UCSD-AML1 (cell line): ENCODE measurements at regions not wholly inside any gene's neighbourhood (a gene's known extent, or its start where the extent isn't known, plus 50 kb on each side); places are given as distances from the start of the nearest gene placed in this dataset.

Experiments used
- DNase-seq: peaks from one replicate; lab custom pipeline; 2025; ENCODE audit not compliant: unreplicated experiment; lab: John Stamatoyannopoulos, UW

DNA sequence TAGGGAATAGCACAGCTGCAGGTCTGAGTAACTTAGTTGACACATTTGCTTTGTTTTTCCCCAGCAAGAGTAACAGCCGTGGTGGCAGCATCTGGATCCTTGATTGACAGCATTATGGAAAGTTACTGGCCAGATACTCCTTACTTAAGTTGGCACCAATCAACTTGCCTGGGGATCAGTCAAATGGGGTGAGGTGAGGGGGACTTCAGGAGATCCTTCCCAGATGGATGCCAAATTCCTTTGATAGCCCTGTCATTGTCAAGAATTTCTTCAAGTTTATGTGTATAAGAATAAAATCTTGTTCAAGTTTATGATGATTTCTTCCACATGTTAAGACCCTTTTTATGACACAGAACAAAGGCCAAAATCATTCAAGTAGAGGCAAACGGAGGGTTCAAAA is 618.4 kb downstream of the SLC6A15 start:
- no peak for DNase-seq

DNA sequence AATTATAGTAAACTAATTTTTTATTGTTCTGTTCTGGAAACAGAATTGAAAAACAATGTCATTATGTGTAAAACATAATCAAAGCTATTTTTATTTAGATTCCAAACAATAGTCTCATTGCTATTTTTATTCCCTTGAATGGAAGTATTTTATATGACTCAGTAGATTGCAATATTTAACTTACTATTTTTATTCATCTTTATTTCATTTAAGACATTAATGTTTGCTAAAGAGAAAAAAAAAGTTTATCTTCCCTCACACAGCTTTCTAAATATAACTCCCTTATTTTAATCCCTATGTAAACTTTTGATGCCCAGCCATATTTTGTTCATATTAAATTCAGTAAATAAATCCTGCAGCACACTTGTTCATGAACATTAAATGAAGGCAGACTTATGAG is 622.4 kb downstream of the SLC6A15 start:
- no peak for DNase-seq

DNA sequence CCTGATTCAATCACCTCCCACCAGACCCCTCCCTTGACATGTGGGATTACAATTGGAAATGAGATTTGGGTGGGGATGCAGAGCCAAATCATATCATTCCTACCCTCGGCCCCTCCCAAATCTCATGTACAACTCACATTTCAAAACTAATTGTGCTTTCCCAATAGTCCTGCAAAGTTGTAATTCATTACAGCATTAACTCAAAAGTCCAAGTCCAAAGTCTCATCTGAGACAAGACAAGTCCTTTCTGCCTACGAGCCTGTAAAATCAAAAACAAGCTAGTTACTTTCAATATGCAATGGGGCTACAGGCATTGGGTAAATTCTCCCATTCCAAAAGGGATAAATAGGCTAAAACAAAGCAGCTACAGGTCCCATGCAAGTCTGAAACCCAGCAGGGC is 634.6 kb downstream of the SLC6A15 start:
- DNase-seq: no peak

DNA sequence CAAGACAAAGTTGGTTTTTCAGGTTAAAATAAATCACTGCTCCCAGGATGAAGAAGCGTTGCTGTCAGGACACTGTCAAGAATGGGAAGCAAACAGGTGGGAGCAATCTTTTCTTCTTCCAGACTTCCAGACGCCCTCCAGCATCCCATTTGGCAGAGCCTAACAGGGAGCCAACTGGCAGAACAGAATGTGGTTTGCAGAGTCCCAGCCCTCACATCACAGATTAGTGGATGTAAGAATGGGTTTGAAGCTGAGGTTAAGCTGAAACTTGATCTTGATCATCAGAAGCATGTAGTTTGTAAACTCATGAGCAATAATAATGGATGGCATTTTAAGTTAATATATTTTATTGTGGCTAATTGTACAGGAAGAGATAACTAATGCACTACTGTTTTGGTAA is 636.4 kb downstream of the SLC6A15 start:
- DNase-seq: no peak

GRCh38 chr12:84272324-84272723 is 640.3 kb downstream of the SLC6A15 start:
- DNase-seq: no peak

DNA sequence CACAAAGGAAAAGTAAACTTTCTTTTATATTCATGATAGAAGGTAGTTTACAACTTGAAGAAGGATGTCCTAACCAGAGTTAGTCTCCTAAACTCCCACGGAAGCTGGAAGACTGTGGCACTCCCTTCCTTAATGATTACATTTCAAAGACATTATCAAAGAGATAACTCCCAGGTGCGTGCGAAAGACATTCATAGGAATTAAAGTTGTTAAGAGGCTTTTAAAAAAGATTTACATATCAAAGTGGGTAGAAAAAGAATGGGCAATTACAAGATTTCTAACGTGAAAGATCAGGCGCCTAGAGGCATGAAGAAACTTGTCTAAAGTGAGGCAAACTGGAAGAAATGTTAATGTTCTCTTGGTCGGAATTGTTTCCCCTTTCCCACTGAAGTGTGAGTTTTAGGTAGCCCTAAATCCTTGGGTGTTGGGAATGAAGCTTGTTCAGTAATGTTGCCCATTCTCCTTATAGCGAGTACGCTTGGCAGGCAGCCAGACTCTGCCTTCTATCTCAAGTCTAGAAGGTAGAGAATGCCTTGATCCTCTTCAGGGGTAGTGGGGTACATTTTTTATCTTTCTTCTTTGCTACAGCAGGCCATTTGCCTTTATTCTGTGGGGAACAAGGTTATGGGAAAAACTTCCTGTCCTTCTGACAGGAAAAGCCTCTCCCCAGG is 642.0 kb downstream of the SLC6A15 start:
- DNase-seq: no peak

DNA sequence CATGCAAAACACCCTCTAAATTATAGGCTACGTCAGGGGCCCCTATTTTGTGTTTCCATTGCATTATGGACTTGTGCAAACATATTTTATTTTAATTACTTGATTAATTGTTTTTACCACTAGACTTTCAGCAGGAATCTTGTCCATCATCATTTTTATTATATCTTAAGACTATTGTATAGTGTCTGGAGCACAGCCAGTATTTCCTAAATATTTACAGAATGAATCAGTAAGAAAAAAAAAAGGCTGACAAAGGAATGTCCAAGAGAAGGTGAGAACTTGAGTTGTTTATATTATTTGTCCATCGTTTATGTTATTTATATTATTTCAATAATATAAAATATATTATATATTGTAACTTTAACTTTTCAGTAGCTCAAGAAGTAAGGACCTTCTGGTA is 664.7 kb downstream of the SLC6A15 start:
- no peak for DNase-seq

GRCh38 chr12:84243686-84244085 is 668.9 kb downstream of the SLC6A15 start:
- DNase-seq: no peak

DNA sequence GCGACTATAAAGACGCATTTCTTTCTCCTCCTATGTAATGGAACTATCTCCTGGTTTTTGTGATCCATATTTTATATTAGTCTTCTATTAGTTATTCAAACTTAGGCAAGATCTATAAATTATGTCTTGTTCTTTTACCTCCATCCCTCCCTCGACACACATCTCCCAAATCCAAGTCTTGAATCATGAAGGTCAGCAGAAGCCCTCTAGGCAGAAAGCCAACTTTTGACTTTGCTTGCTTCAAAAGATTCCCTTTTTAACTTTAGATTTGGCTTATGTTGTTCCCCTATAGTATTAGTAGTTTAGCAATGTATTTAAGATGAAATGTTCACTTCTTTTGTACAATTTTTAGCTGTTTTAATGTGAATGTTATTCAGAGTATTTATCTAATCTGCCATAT is 689.8 kb downstream of the SLC6A15 start:
- DNase-seq: no peak

GRCh38 chr12:84218406-84218805 is 694.2 kb downstream of the SLC6A15 start:
- DNase-seq: no peak

DNA sequence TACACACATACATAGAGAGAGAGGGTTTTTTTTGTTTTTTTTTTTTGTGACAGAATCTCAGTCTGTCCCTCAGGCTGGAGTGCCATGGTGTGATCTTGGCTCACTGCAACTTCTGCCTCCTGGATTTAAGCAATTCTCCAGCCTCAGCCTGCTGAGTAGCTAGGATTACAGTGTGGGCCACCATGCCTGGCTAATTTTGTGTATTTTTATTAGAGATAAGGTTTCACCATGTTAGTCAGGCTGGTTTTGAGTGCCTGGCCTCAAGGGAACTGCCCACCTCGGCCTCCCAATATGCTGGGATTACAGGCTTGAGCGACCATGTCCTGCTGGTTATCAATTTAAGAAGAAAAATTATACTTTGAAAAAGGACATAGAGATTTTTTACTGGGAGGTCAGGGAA is 710.6 kb downstream of the SLC6A15 start:
- no peak for DNase-seq

- DNase-seq: no peak
Measured at GRCh38 chr12:84198294-84198946, 714.2 kb downstream of the SLC6A15 start.

DNA sequence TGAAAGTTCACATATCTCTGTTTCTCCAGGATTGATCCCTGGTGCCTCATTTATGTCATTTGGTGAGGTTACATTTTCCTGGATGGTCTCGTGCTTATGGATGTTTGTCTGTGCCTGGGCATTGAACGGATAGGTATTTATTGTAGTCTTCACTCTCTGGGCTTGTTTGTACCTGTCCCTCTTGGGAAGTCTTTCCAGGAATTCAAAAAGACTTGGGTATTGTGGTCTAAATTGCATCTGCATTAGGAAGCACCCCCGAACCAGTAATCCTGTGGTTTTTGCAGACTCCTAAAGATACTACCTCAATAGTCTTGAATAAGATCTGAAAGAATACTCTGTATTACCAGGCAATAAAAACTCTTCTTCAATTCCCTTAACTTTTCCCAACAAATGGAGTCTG is 720.8 kb downstream of the SLC6A15 start:
- no peak for DNase-seq

DNA sequence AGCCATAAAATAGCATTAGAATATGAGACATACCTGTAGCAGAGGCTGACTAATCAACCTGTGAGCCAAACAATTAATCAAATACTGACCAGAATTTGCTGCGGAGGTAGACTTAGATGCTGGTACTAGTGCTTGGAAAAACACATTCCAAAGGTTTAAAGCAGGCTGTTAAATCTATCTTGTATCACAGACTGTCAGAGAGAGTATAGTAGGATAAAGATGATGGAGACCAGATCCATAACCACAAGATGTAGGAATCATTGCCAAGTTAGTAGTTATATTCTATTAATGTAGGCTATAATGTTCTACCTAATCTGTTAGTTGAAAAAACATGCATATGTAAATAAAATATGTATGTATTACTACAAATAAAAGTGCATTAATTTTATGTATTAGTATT is 726.2 kb downstream of the SLC6A15 start:
- DNase-seq: no peak

GRCh38 chr12:84183576-84183975 is 729.0 kb downstream of the SLC6A15 start:
- no peak for DNase-seq

- no peak for DNase-seq
Measured at GRCh38 chr12:84174115-84174514, 738.5 kb downstream of the SLC6A15 start.

GRCh38 chr12:84172823-84173424 is 739.7 kb downstream of the SLC6A15 start:
- no peak for DNase-seq

GRCh38 chr12:84166812-84167211 is 745.8 kb downstream of the SLC6A15 start:
- no peak for DNase-seq

DNA sequence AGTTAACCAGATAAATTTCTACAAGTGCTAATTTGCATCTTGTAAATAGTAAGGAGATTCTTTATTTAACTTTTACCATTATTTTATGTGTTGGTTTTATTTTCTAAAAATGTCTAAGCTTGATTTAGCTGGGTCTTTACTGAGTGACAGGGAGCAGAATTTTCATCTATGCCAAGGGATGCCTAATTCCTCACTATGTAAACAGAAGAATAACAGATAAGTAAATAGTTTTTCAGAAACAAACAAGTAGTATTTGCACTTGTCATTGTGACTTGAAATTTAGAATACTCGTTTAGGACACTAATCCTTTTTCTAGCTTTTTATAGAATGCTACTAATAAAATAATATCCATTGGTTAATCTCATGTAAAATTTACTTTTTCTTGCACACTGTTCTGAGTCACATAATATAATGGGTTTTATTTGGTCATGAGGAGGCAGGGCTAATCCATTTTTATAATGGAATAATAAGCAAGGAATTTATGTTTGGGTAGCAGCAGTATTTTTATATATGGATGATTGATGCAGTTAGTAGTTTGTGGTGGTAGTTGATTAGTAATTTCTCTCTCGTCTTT is 746.5 kb downstream of the SLC6A15 start:
- no peak for DNase-seq

GRCh38 chr12:84161296-84161695 is 751.3 kb downstream of the SLC6A15 start:
- DNase-seq: no peak

- DNase-seq: no peak
Measured at GRCh38 chr12:84159260-84159659, 753.3 kb downstream of the SLC6A15 start.

DNA sequence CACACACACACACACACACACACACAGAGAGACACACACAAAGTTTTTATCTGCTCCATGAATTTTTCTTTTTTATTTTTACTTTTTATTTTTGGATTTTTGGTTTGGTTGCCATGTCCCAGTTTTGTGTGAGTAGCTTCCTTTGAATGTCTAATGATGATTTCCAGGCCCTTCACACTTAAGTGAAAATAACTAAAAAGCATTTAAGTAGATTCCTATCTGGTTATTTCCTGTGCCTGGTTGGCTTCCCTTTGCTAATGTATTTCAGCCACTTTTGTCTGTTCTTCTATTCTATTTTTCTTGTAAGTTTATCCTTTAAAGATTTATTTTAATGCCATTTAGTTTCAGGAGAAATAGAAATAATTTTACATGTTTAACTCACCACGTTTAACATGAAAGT is 755.4 kb downstream of the SLC6A15 start:
- no peak for DNase-seq
